Hematopoietic multipotent progenitor cell (in vitro differentiated cells): ENCODE measurements at regions not wholly inside any gene's neighbourhood (a gene's known extent, or its start where the extent isn't known, plus 50 kb on each side); places are given as distances from the start of the nearest gene placed in this dataset.
"Not testable (repeated sequence)": the region's sequence is repeated elsewhere in the genome, so short reads cannot be mapped to it uniquely, and the experiment has no call there.

Source experiments
- DNase-seq, 3 donors: peaks; one replicate each; pipeline ENCODE4 v3.0.0-alpha.2; 2011 to 2015; ENCODE audit warnings: low read depth in 2 of 3, low spot score in 2 of 3

DNA sequence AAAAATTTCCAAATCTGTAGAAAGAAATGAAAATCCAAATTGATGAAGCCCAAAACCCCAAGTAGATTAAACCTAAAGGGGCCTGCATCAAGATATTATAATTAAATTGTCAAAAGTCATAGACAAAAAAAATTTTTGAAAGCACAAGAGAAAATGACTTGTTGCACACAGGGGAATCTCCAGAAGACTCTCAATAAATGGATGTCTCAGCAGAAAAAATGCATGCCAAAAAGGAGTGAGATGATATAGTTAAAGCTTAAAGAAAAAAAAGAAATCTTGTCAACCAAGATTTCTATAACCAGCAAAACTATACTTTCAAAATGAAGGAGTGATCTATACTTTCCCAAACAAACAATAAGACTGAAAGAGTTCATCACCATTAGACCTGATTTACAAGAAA is 393.2 kb upstream of the SPAG17 start:
- DNase-seq: no peak

DNA sequence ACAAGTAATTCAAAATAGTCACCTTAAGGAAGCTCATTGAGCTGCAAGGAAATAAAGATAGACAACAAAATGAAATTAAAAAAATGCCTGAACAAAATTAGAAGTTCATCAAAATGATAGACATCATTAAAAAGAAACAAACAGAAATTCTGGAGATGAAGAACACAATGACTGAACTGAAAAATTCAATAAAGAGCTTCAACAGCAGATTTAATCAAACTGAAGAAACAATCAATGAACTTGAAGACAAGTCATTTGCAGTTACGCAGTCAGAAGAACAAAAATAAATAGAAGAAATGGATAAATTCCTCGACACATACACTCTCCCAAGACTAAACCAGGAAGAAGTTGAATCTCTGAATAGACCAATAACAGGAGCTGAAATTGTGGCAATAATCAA is 390.0 kb upstream of the SPAG17 start:
- DNase-seq: no peak

DNA sequence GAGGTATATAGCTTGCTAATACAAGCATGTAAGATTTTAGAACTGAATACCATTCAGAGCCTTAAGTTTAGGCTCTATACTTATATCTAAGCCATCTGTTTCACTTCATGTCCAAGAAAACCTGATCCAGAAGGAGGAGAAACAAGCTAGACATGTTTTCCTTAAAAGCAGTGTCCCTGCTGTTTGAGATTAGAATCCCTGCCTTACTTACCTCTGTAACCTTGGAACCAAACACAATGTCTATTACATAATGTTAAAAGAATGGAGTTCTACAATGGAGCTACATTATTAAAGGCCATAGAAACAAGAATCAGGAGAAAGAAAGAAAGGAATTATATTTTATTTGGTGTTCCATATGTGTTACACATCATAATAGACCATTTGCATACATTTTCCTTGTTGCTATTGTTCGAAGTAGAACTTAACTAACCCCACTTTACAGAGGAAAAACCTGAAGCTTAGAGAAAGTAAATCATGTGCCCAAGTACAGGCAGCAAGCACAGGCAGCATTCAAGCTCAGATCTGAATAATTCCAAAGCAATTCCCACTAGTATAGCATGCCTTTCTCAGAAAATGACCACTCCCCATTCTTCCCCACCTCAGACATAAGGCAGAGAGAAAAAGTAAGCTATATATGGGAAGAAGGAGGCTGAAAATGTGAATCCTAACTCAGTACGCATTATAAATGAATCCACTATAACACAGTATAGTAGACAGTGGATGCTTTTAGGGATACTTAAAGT is 380.1 kb upstream of the SPAG17 start:
- DNase-seq: no peak

DNA sequence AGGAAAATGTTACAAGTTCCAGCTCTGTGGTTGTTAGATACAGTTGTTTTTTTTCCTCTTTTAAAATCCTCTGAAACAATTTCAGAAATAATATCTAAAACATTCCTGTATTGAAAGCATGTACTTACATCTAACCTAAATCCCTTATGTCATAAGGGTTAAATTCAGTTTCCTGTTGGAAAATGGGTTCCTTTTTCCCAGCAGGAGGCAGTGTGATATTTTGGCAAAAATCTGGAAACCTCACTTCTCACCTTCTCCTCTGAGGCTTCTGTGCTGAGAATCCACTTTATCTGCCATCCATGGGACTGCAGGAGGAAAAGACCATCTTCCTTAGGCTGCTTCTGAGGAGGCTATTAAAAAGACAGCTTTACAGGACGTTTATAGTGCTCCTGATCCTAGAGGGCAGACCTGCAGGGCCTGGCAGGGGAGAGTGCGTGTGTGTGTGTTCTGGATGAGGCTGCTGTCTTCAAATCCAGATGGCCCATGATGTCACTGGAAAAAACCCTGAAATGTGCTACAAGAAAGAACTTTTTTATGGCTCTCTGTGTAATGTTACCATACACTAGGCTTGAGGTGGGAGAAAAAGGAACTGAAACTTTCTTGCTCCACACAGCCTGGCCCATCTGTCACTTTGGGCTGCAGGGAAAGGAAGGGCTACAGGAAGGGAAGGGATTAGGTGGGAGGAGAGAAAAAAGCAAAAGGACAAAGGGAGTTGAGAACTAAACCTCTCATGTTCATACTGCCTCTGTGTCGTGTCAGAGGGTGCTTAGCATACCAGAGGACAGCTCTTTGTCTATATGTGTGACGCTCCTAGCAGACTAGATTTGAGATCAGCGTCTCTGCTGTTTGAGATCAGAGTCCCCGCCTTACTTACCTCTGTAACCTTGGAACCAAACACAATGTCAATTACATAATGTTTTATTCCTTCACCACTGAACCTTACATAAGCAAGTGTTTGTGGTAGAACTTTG is 379.2 kb upstream of the SPAG17 start:
- DNase-seq: no peak

DNA sequence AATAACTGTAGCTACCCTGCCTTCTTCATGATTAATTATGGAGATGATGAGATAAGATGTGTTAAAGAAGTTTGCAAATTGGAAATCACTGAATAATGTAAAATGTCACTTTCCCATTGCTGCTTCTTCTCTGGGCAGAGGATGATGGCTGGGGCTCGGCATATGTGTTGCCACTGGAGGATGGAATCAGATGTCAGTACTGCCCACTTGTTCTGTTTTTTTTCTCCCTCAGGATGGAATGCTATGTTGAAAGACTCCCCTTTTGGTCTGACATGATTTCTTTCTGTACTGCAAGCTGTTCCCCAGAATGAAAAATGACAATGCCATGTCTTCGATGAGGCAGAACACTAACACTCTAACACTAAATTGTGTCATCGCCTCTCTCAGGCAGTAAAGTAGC is 373.9 kb upstream of the SPAG17 start:
- DNase-seq: no peak

DNA sequence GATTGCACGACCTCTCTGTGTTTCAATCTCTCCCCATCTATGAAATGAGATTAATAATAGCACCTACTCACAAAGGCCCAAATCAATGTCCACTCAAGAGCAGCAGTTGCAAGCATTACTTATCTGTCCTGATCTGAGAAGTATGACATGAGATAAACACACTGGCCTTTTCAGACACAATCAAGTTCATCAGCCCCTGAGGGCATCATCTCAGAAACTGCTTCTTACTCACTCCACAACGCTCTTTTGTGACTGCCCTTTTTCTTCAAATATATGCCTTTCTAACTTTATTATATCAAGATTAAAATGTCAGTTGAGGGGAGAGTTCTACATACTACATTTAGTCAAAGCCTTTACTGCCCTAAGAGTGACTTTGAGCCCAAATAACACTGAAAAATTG is 371.9 kb upstream of the SPAG17 start:
- no peak for DNase-seq

DNA sequence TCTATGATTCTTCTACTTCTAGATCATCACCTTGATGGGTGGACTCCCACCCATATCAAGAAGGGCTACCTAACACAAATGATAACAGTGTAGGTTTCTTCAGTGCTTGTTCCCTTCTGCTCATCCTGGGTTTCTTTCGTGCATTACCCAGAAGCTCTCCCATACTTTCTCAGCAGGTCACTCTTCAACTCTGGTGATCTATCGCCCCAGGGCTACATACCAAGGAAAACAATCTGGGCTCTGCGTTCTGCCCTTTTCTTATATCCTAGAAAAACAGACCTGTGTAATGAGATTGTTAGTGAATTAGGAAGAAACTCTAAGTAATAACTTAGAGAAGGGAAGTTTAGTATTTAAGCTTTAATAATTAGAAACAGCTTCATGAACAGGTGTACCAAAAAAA is 370.6 kb upstream of the SPAG17 start:
- DNase-seq: no peak

DNA sequence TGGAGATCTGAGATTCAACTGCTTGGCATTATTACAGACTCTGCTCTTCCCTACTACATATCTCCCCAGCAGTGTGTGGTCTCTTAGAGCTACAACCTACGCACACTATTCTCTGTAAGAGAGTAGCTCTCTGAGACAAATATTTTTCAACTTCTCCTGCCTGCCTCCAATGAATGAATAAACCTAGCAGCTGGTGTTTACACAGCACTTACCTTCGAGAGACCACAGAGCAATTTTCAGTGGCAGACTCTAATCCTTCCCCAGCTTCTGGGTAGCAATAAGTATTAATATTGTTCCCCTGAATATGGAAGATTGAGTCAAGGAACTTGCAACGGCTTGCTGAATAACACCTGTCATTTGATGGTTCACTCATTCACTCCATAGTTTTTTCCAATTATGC is 350.9 kb upstream of the SPAG17 start:
- DNase-seq: no peak

DNA sequence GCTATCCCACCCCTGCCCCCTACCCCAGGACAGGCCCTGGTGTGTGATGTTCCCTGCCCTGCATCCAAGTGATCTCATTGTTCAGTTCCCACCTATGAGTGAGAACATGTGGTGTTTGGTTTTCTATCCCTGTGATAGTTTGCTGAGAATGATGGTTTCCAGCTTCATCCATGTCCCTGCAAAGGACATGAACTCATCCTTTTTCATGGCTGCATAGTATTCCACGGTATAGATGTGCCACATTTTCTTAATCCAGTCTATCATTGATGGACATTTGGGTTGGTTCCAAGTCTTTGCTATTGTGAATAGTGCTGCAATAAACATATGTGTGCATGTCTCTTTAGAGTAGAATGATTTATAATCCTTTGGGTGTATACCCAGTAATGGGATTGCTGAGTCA is 326.9 kb upstream of the SPAG17 start:
- not testable (repeated sequence) for DNase-seq

DNA sequence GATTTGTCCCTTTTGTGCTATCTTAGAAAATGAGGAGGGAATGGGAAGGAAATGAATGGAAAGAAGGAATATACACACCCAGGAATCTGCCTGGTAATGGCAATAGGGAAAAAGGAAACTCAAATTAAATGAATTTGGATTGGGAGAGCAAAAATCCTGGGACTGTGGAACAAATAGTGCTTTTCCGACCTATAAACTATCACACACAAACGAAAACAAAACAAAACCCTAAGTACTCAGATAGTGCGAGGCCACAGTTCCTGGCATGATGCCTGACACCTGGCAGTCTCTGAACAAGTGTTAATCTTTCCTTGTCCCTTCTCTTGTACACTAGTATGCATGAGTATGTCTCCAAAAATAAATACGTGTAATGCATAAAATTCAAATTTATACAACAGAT is 319.8 kb upstream of the SPAG17 start:
- no peak for DNase-seq

DNA sequence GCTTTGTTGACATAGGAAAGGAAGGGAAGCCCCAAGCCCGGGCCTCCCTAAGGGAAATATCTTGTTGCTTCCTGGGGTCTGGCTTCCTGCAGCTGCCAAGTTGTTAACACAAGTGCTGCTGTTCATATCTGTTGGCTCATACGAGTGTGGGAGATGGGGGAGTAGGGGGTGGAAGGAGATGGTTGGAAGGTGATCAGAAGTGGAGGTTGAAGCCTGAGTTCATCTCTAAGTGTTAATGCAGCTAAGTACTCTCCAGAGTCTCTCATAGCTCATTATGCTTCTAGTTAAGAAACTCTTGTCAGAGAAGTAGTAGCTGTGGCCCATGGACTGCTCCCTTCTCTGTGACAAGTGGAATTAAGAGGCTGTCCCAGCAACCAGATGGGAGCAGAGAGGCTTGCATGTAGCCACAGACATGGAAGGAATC is 319.2 kb upstream of the SPAG17 start:
- no peak for DNase-seq

DNA sequence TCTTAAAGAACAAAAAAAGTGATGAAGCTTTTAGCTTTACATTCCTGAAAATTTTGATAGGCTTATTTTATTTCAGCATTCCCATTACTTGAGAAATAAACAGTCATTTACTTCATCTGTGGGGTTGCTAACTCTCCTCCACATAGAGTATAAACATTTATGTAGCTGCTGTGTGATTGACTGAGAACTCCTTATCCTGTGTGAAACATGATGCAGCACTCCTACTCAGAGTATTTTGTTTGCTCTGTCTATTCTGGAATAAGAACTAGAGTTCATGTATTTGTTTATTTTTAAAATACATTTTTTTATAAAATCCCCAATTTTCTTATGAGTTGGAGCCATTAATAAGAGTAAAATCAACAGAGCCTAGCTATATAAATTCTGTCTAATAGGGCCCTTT is 318.7 kb upstream of the SPAG17 start:
- no peak for DNase-seq

DNA sequence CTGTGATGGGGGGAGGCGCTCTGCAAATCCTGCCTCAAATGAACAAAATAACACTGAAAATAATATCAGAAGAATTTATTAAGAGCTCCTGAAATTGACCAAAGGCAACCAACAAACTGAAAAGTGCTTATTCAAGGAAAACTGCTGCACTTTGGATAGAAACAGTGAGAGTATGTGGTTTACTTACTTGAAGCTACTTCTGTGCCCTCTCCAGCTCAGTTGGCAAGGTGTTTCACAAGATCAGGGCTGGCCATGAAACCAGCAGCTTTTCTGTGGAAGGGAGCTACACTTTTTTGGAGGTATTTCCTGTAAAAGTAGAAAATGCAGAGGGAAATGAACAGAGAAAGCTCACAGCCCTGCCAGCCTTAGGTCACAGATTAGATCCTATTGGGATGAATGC is 310.0 kb upstream of the SPAG17 start:
- no peak for DNase-seq

DNA sequence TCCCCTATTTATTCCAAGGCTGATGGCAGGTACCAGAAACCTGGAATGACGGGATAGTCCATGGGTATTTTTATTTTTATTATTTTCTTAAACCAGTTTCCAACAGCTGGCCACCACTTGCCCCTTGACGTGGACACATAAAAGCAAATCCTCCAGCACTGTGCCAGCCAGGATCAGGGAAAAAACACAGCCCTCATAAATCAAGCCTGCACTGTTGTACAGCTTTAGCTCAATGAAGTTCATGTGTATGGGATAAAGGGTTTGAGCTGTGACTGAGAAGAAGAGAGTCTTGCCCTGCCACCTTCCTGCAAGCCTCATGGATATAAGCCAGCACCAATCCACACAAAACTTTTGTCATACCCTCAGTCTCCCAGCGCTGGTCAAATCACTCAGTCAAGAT is 303.8 kb upstream of the SPAG17 start:
- no peak for DNase-seq

DNA sequence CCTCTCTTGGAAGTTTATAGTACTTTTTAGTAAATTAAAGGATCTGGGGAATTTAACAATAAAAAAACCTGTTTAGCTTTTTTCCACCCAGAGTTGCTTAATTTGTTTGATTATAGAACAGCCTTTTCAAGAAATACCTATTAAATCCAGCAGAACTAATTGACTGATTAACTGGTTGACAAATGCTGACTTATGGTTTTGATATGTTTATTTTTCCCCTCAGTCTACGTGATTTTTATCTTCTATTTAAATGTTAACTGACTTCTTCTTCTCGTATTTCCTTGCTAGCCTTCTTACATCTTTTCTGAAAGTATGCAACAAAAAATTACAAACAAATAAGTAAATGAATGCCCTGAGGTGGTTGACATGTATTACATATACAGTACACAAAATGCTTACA is 302.9 kb upstream of the SPAG17 start:
- DNase-seq: no peak

DNA sequence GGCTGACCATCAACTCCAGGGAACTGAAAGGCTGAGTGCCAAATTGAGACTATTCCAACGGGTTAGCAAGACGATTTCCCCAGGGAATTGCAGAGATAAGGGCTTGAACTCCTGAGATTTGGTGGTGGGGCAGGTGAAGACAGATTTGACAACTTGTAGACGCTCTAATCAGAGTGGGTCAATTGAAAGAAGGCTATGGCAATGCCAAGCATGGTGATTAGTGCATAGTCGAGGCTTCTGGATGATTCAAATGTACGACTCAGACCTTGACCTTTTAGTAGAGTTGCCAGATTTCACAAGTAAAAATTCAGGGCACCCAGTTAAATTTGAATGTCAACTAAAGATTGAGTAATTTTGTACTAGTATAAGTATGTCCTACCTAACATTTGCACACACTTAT is 302.1 kb upstream of the SPAG17 start:
- no peak for DNase-seq

DNA sequence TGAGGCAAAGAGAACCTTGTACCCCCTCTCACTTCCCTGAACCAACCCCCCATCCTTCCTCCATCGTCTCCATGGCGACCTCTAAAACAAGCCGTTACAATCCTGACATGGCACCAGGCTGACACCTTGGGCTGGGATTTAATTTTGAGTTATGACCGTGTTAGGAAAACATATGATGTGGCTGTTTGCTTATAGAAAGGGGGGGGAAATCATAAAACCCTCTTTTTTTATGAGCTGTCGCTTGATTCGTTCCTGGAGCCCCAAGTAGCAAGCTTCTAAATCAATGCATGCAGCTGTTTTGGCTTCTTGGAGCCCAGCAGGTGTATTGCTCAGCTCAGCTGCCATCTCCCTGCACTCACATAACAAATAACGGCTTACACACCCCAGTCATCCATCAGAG is 301.2 kb upstream of the SPAG17 start:
- no peak for DNase-seq

DNA sequence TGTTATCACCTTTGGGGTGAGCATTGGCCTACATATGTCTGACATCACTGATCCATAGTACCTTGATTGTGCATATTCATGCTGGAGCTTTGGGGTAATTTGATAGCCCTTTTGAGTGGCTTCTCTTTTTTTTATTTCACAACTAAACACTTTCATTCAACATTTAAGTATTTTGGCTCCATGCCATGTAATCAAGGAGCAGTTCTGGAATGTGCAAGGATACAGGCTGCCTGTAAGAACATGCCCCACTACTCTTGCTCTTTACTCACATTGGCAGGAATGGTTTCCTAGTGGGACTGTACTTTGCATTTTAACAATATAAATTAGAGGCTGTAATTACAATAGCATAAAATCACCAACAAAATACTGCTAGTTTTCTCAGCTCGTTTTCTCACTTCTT is 300.7 kb upstream of the SPAG17 start:
- DNase-seq: no peak

DNA sequence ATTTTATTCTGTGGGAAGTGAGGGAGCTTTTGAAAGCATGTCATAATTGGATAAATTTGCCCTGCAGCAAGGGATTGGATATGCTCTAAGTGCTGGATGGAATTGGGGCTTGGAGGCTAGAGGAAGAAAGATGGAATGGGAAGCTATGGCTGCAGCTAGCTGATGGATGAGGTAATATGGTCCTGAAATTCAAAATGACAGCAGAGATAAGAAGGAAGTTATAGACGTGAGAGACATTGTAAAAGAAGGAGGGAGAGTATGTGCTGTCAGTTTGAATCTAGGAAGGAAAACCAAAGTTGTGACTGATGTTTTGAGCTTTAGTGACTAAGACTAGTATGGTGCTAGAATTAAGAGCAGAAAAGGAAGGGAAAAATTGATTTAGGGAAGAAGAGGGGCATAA is 299.9 kb upstream of the SPAG17 start:
- DNase-seq: no peak

DNA sequence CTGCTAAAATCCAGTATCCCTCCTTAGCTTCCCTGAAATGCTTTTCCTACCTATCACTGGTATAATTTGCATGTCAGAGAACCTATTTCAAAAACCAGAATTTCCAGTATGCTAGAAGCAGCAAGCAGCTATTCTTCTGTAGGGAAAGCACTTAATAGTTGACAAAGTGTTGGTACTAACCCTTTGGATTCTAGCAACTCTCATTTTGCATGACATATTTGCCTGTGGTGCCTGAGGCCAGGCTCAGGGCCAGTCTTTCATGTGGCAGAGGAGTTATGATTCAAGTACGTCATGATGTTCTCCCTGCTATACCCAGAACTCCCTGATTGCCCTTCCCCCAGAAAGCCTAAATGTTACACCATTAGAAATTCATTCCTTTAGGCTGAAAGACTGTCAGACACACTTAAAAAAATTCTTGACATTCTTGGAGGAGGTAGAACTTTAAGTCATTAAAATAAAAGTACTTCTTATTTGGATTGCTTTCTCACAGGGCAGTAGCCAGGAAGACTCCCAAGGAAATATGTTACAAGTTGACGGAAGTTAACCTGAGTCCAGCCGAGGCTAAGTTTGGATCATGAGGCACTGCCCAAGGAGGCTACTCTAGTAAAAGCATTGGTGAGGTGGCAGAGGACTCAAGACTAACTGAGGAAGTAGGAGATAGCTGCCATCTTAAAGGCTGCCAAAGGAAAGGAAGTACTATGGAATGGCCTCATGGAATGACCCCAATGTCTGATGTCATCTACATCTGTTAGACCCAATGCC is 298.4 kb upstream of the SPAG17 start:
- no peak for DNase-seq

DNA sequence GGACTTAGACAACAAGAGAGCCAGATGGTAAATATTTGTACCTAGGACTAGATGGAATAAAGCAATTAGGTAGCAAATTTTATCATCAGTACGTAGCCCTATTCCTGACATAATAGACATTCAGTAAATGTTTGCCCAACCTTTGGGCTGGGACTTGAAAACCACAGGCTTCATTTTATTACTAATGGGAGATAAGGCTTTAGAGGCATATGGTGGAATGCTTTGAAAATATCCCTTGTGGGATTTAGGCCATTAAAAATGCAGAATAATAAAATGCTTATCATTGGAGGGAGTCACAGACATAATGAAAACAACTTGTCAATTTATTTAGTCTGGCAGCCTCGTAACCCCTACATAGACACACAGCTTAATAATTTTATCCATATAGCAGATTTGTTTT is 296.1 kb upstream of the SPAG17 start:
- no peak for DNase-seq
